Prostate gland (tissue), 2 donors: ENCODE measurements at regions not wholly inside any gene's neighbourhood (a gene's known extent, or its start where the extent isn't known, plus 50 kb on each side); places are given as distances from the start of the nearest gene placed in this dataset.
"Not testable (repeated sequence)": the region's sequence is repeated elsewhere in the genome, so short reads cannot be mapped to it uniquely, and the experiment has no call there.

Experiments used
- DNase-seq: peaks from one replicate; pipeline ENCODE4 v3.0.0-alpha.2; 2019; ENCODE audit warnings: low spot score
- H3K27ac ChIP-seq, 2 donors: fragments of 200-600 bp; sonication (generic); 2 replicates each; pipeline ENCODE4 v1.5.1; 2017 to 2019
- H3K27me3 ChIP-seq: fragments of 200-600 bp; sonication (generic); replicated peaks from 2 replicates; pipeline ENCODE4 v1.5.1; 2019; ENCODE audit not compliant: insufficient read depth
- H3K36me3 ChIP-seq, 2 donors: fragments of 200-600 bp; sonication (generic); 1 replicate in 1 of 2; 2 replicates in 1 of 2; pipeline versions ENCODE4 v1.5.1 to v1.8.1; 2017 to 2019
- H3K4me1 ChIP-seq: fragments of 200-600 bp; sonication (generic); replicated peaks from 2 replicates; pipeline ENCODE4 v1.5.1; 2019
- H3K4me3 ChIP-seq, 2 donors: fragments of 200-600 bp; sonication (generic); 2 replicates each; pipeline ENCODE4 v1.5.1; 2017 to 2019
- H3K9me3 ChIP-seq: fragments of 200-600 bp; sonication (generic); 2 replicates; pipeline ENCODE4 v1.5.1; 2017
- CTCF ChIP-seq, 4 experiments: fragments of 200-600 bp in 2 of 4; fragments of 450-650 bp in 2 of 4; sonication (generic) in 2 of 4; IDR thresholded peaks; 1 replicate in 3 of 4; 2 replicates in 1 of 4; pipeline ENCODE4 v1.5.1; 2016 to 2019; ENCODE audit warnings: antibody characterized with exemption in 4 of 4, mild to moderate bottlenecking in 2 of 4, moderate library complexity in 2 of 4
- POLR2A ChIP-seq: fragments of 450-650 bp; IDR thresholded peaks from one replicate; pipeline ENCODE4 v1.6.1; 2016; ENCODE audit warnings: antibody characterized with exemption, mild to moderate bottlenecking
- POLR2AphosphoS5 ChIP-seq: sonication (generic); formaldehyde crosslinking; IDR thresholded peaks from one replicate; pipeline ENCODE4 v1.6.1; 2017; ENCODE audit warnings: antibody characterized with exemption
- WGBS: methylation state at CpG from one replicate; pipeline ENCODE4 v1.1.5; 2018; 5-methylcytosine and 5-hydroxymethylcytosine counted together
- intact Hi-C: fragments of 100-400 bp; cut with DNase I; formaldehyde crosslinking; loops from one replicate; pipeline ENCODE4 v1.14.2; 2022

GRCh38 chr13:73162912-73163911 is 104.4 kb downstream of the KLF5 start:
- TF ChIP-seq POLR2AphosphoS5, result no peak
- TF ChIP-seq CTCF (IDR thresholded peaks at IDR 0.05), result no peak
- TF ChIP-seq POLR2A, result no peak
- intact Hi-C loops, result no loop called here
- Histone ChIP-seq H3K27ac (no peak overlapping the region), H3K4me1 (no peaks in the 10 kb centered on the region), H3K9me3 (no peaks in the 10 kb centered on the region), H3K27me3 (no peaks in the 10 kb centered on the region), H3K4me3 (no peak overlapping the region), H3K36me3 (no peaks in the 10 kb centered on the region)
- no peak for DNase-seq
- WGBS, result 79% methylated on average over 2 of the region's 2 CpGs

- intact Hi-C loops, H3K36me3 ChIP-seq: not testable (repeated sequence)
- WGBS, result 88% methylated on average over 5 of the region's 5 CpGs
These were observed 101.7 kb downstream of the KLF5 start for GRCh38 chr13:73160371-73161031.

GRCh38 chr13:73158851-73159250 is 100.0 kb downstream of the KLF5 start:
- no peak overlapping the region for H3K4me3 ChIP-seq
- intact Hi-C loops, result no loop called here
- no peaks in the 10 kb centered on the region for H3K4me1 ChIP-seq
- no peaks in the 10 kb centered on the region for H3K27me3 ChIP-seq
- H3K9me3 ChIP-seq, result no peaks in the 10 kb centered on the region
- H3K36me3 ChIP-seq, result no peaks in the 10 kb centered on the region
- DNase-seq, result no peak
- H3K27ac ChIP-seq, result no peak overlapping the region
- TF ChIP-seq POLR2A (no peak), POLR2AphosphoS5 (no peak), CTCF (IDR thresholded peaks at IDR 0.05) (no peak)

More at GRCh38 chr13:73160371-73161031, 101.7 kb downstream of the KLF5 start:
- not testable (repeated sequence) for H3K9me3 ChIP-seq, H3K27ac ChIP-seq, H3K27me3 ChIP-seq, DNase-seq, H3K4me1 ChIP-seq, H3K4me3 ChIP-seq

- Histone ChIP-seq H3K36me3 (no peaks in the 10 kb centered on the region), H3K9me3 (no peaks in the 10 kb centered on the region), H3K27me3 (no peaks in the 10 kb centered on the region), H3K4me1 (no peaks in the 10 kb centered on the region), H3K4me3 (no peak overlapping the region), H3K27ac (no peak overlapping the region)
- TF ChIP-seq POLR2A, result no peak
- no peak for TF ChIP-seq POLR2AphosphoS5
- no peak for TF ChIP-seq CTCF (IDR thresholded peaks at IDR 0.05)
- WGBS, result 85% methylated on average over 2 of the region's 2 CpGs
- intact Hi-C loops, result no loop called here
- DNase-seq, result no peak
These were observed 98.2 kb downstream of the KLF5 start for GRCh38 chr13:73157031-73157430.

GRCh38 chr13:73146707-73147106 is 87.9 kb downstream of the KLF5 start:
- DNase-seq, result no peak
- 98% methylated on average over 2 of the region's 2 CpGs for WGBS

More at GRCh38 chr13:73146707-73147106, 87.9 kb downstream of the KLF5 start:
- no peaks in the 10 kb centered on the region for H3K27me3 ChIP-seq
- TF ChIP-seq POLR2AphosphoS5 (no peak), CTCF (IDR thresholded peaks at IDR 0.05) (no peak), POLR2A (no peak)
- H3K4me3 ChIP-seq, result no peak overlapping the region
- H3K9me3 ChIP-seq, result no peaks in the 10 kb centered on the region
- H3K27ac ChIP-seq, result no peak overlapping the region
- intact Hi-C loops, result no loop called here
- no peaks in the 10 kb centered on the region for H3K4me1 ChIP-seq
- H3K36me3 ChIP-seq, result no peaks in the 10 kb centered on the region
